ENCODE measurements at regions not wholly inside any gene's neighbourhood (a gene's known extent, or its start where the extent isn't known, plus 50 kb on each side); places are given as distances from the start of the nearest gene placed in this dataset.

GRCh38 chr12:90819709-90820108 lies 135.3 kb downstream of the CCER1 start:
- Histone ChIP-seq H4K91ac (ENCODE audit: insufficient read length, low read depth, low read length) (no peak overlapping the region), H3K18ac (ENCODE audit: insufficient read length, low read depth, low read length) (no peak overlapping the region), H3K27ac (ENCODE audit: insufficient read length, low read depth, low read length) (no peak overlapping the region), H3K27me3 (ENCODE audit: insufficient read depth, low read length) (no peaks in the 10 kb centered on the region), H3K23ac (ENCODE audit: insufficient read length, low read depth, low read length) (no peak overlapping the region), H4K5ac (ENCODE audit: insufficient read length, low read depth, low read length) (no peak overlapping the region), H4K8ac (replicated peaks; ENCODE audit: insufficient read length, low read depth, low read length) (no peak overlapping the region), H3K79me1 (ENCODE audit: insufficient read depth, low read depth, low read length, poor library complexity, severe bottlenecking) (no peaks in the 10 kb centered on the region), H2BK20ac (ENCODE audit: low read depth, low read length, poor library complexity, severe bottlenecking) (no peak overlapping the region), H3K4me2 (ENCODE audit: insufficient read depth, insufficient read length, low read length) (no peak overlapping the region), H2AK5ac (ENCODE audit: insufficient read length, low read length) (no peak overlapping the region), H3K9ac (ENCODE audit: extremely low read depth, insufficient read length, low read length) (no peak overlapping the region), H3K23me2 (ENCODE audit: insufficient read length, low read depth, low read length, poor library complexity, severe bottlenecking) (no peaks in the 10 kb centered on the region), H3T11ph (ENCODE audit: low read length) (no peak overlapping the region), H2BK5ac (ENCODE audit: insufficient read length, low read length) (no peak overlapping the region), H2AFZ (ENCODE audit: low read length) (no peak overlapping the region), H3K14ac (ENCODE audit: insufficient read depth, low read length) (no peak overlapping the region), H3K4me1 (ENCODE audit: insufficient read depth, low read length) (no peaks in the 10 kb centered on the region), H4K20me1 (ENCODE audit: control insufficient read depth, insufficient read depth, insufficient read length) (no peaks in the 10 kb centered on the region), H3K9me3 (ENCODE audit: control insufficient read depth, low read depth, low read length) (no peaks in the 10 kb centered on the region), H2BK12ac (ENCODE audit: insufficient read length, low read depth, low read length) (no peak overlapping the region), H3K4ac (ENCODE audit: low read depth, low read length) (no peak overlapping the region), H3K56ac (ENCODE audit: insufficient read length, low read depth, low read length) (no peak overlapping the region), H2BK15ac (ENCODE audit: low read depth, low read length) (no peak overlapping the region), H3K79me2 (ENCODE audit: insufficient read depth, low read length) (no peaks in the 10 kb centered on the region), H2BK120ac (ENCODE audit: low read depth, low read length, poor library complexity, severe bottlenecking) (no peak overlapping the region)
- no peak overlapping the region for H3K4me3 Mint-ChIP-seq
- no peak for DNase-seq
- no peaks in the 10 kb centered on the region for H3K27me3 Mint-ChIP-seq (ENCODE audit: low read depth)
- H3K36me3 Mint-ChIP-seq (ENCODE audit: insufficient read depth in 1 of 3, low read depth in 3 of 3) = no peaks in the 10 kb centered on the region
- H3K4me1 Mint-ChIP-seq = no peaks in the 10 kb centered on the region
- no peak for TF ChIP-seq CTCF (conservative IDR thresholded peaks at IDR 0.05)
- H3K27ac Mint-ChIP-seq = no peak overlapping the region
- H3K9me3 Mint-ChIP-seq = no peaks in the 10 kb centered on the region

All from H9 (cell line).